Stimulated activated CD8-positive, alpha-beta memory T cell treated with anti-CD3 and anti-CD28 coated beads, Interleukin-15, amount 100 ng/mL, for 48 hours (primary cell): ENCODE measurements at regions not wholly inside any gene's neighbourhood (a gene's known extent, or its start where the extent isn't known, plus 50 kb on each side); places are given as distances from the start of the nearest gene placed in this dataset.
A peak's percentile ranks its signal among the peaks of the same experiment; 100 is the strongest.
"Not testable (repeated sequence)": the region's sequence is repeated elsewhere in the genome, so short reads cannot be mapped to it uniquely, and the experiment has no call there.

Experiments used
- DNase-seq, 2 donors: peaks; one replicate each; pipeline ENCODE4 v3.0.0-alpha.2; 2020; ENCODE audit warnings: low read depth in 2 of 2

- DNase-seq: no peak
Measured at GRCh38 chr9:108765265-108765664, 90.5 kb downstream of the ACTL7B start.

GRCh38 chr9:108762348-108763055 lies 93.3 kb downstream of the ACTL7B start:
- DNase-seq: no peak

GRCh38 chr9:108761655-108762347 lies 94.0 kb downstream of the ACTL7B start:
- peak; percentile 1 to 3 for DNase-seq

- DNase-seq: no peak
Measured at GRCh38 chr9:108760841-108761240, 94.9 kb downstream of the ACTL7B start.

- no peak for DNase-seq
Measured at GRCh38 chr9:108759835-108760234, 96.0 kb downstream of the ACTL7B start.

GRCh38 chr9:108759399-108759798 lies 96.4 kb downstream of the ACTL7B start:
- no peak for DNase-seq

GRCh38 chr9:108756746-108757490 lies 98.9 kb downstream of the ACTL7B start:
- no peak for DNase-seq

GRCh38 chr9:108755979-108756378 lies 99.8 kb downstream of the ACTL7B start:
- no peak for DNase-seq

- DNase-seq: no peak
Measured at GRCh38 chr9:108751369-108751768, 104.4 kb downstream of the ACTL7B start.

- DNase-seq: no peak
Measured at GRCh38 chr9:108750661-108751215, 105.0 kb downstream of the ACTL7B start.

- no peak for DNase-seq
Measured at GRCh38 chr9:108748776-108749175, 107.0 kb downstream of the ACTL7B start.

GRCh38 chr9:108746864-108747263 lies 108.9 kb downstream of the ACTL7B start:
- DNase-seq: no peak

GRCh38 chr9:108746001-108746400 lies 109.8 kb downstream of the ACTL7B start:
- no peak for DNase-seq

GRCh38 chr9:108744641-108745040 lies 111.1 kb downstream of the ACTL7B start:
- DNase-seq: no peak

- no peak for DNase-seq
Measured at GRCh38 chr9:108743901-108744371, 111.8 kb downstream of the ACTL7B start.

- no peak for DNase-seq
Measured at GRCh38 chr9:108743416-108743815, 112.4 kb downstream of the ACTL7B start.

- DNase-seq: no peak
Measured at GRCh38 chr9:108742191-108742590, 113.6 kb downstream of the ACTL7B start.

- not testable (repeated sequence) for DNase-seq
Measured at GRCh38 chr9:108731292-108731691, 124.5 kb downstream of the ACTL7B start.

GRCh38 chr9:108727580-108728111 lies 128.1 kb downstream of the ACTL7B start:
- no peak for DNase-seq

GRCh38 chr9:108724652-108725051 lies 131.1 kb downstream of the ACTL7B start:
- no peak for DNase-seq

GRCh38 chr9:108724122-108724521 lies 131.7 kb downstream of the ACTL7B start:
- DNase-seq: no peak

- DNase-seq: no peak
Measured at GRCh38 chr9:108722396-108722795, 133.4 kb downstream of the ACTL7B start.
